RWPE1 (cell line): ENCODE measurements at regions not wholly inside any gene's neighbourhood (a gene's known extent, or its start where the extent isn't known, plus 50 kb on each side); places are given as distances from the start of the nearest gene placed in this dataset.

Source experiments
- CTCF ChIA-PET: fragments of 350-600 bp; sonication (Branson Sonifier 250); formaldehyde crosslinking; extraction: SDS; loops from one replicate; lab custom pipeline; 2021; lab: Yijun Ruan, JAX
- POLR2A ChIA-PET: fragments of 400-600 bp; formaldehyde crosslinking; extraction: SDS; loops from one replicate; lab custom pipeline; 2020; ENCODE audit warnings: antibody characterized with exemption; ENCODE audit not compliant: low non-redundant PET; lab: Yijun Ruan, JAX
- DNase-seq: peaks from one replicate; pipeline ENCODE4 v3.0.0; 2012; ENCODE audit warnings: low spot score
- H3K27ac ChIP-seq: fragments of 450-650 bp; 2 replicates; pipeline ENCODE4 v1.5.1; 2017
- CTCF ChIP-seq: fragments of 450-650 bp; conservative IDR thresholded peaks from 2 replicates; pipeline ENCODE4 v1.5.1; 2017; ENCODE audit warnings: low read depth, mild to moderate bottlenecking

GRCh38 chr9:73451003-73451402 is 299.3 kb downstream of the ANXA1 start:
- no peak overlapping the region for H3K27ac ChIP-seq
- DNase-seq = no peak
- ChIA-PET POLR2A (no interaction called here), CTCF (interaction anchor here (0.7 kb wide), 1 partner anchor 24 kb away, joined by 4 read pairs; no protein-coding TSS in a partner anchor)
- no peak for TF ChIP-seq CTCF

GRCh38 chr9:73459817-73460216 is 308.2 kb downstream of the ANXA1 start:
- no peak for TF ChIP-seq CTCF
- no peak for DNase-seq
- no peak overlapping the region for H3K27ac ChIP-seq
- CTCF ChIA-PET = interaction anchor here (0.7 kb wide), 2 partner anchors 164 to 503 kb away, joined by 3 read pairs; no protein-coding TSS in a partner anchor
- POLR2A ChIA-PET = no interaction called here

- ChIA-PET POLR2A (no interaction called here), CTCF (interaction anchor here (0.6 to 0.7 kb wide), 2 partner anchors 23 to 734 kb away, joined by 3 read pairs; no protein-coding TSS in a partner anchor)
- no peak overlapping the region for H3K27ac ChIP-seq
- no peak for TF ChIP-seq CTCF
- DNase-seq = no peak
Observed at GRCh38 chr9:73468716-73469115, 317.1 kb downstream of the ANXA1 start.

- DNase-seq = no peak
- ChIA-PET CTCF (no interaction called here), POLR2A (no interaction called here)
Observed at GRCh38 chr9:73470766-73471165, 319.1 kb downstream of the ANXA1 start.

GRCh38 chr9:73474002-73474600 is 322.4 kb downstream of the ANXA1 start:
- H3K27ac ChIP-seq = no peak overlapping the region
- TF ChIP-seq CTCF = no peak
- DNase-seq = no peak
- ChIA-PET CTCF (interaction anchor here (0.6 kb wide), 1 partner anchor 815 kb away, joined by 3 read pairs; no protein-coding TSS in a partner anchor), POLR2A (no interaction called here)

More at GRCh38 chr9:73470766-73471165, 319.1 kb downstream of the ANXA1 start:
- H3K27ac ChIP-seq = no peak overlapping the region
- no peak for TF ChIP-seq CTCF

- no peak overlapping the region for H3K27ac ChIP-seq
- no peak for TF ChIP-seq CTCF
- CTCF ChIA-PET = interaction anchor here (0.5 to 0.6 kb wide), 3 partner anchors 24 to 815 kb away, joined by 3 to 4 read pairs (median 4); no protein-coding TSS in a partner anchor
- DNase-seq = no peak
- POLR2A ChIA-PET = no interaction called here
Observed at GRCh38 chr9:73474625-73475024, 323.0 kb downstream of the ANXA1 start.
